ENCODE measurements at regions not wholly inside any gene's neighbourhood (a gene's known extent, or its start where the extent isn't known, plus 50 kb on each side); places are given as distances from the start of the nearest gene placed in this dataset.
"Not testable (repeated sequence)": the region's sequence is repeated elsewhere in the genome, so short reads cannot be mapped to it uniquely, and the experiment has no call there.

- DNase-seq = not testable (repeated sequence)
These were observed 1226.8 kb upstream of the EPHA6 start for GRCh38 chr3:95587641-95588040.

GRCh38 chr3:95588473-95588872 is 1225.9 kb upstream of the EPHA6 start:
- no peak for DNase-seq

GRCh38 chr3:95595416-95596075 is 1218.8 kb upstream of the EPHA6 start:
- DNase-seq = no peak

GRCh38 chr3:95607926-95608325 is 1206.5 kb upstream of the EPHA6 start:
- DNase-seq = no peak

GRCh38 chr3:95609411-95609810 is 1205.0 kb upstream of the EPHA6 start:
- DNase-seq = no peak

GRCh38 chr3:95612611-95613010 is 1201.8 kb upstream of the EPHA6 start:
- no peak for DNase-seq

GRCh38 chr3:95613993-95614392 is 1200.4 kb upstream of the EPHA6 start:
- no peak for DNase-seq

- DNase-seq = no peak
These were observed 1198.6 kb upstream of the EPHA6 start for GRCh38 chr3:95615592-95616310.

- no peak for DNase-seq
These were observed 1188.3 kb upstream of the EPHA6 start for GRCh38 chr3:95626107-95626506.

- DNase-seq = no peak
These were observed 1187.1 kb upstream of the EPHA6 start for GRCh38 chr3:95627293-95627692.

GRCh38 chr3:95627697-95628096 is 1186.7 kb upstream of the EPHA6 start:
- no peak for DNase-seq

GRCh38 chr3:95629802-95630201 is 1184.6 kb upstream of the EPHA6 start:
- DNase-seq = no peak

- no peak for DNase-seq
These were observed 1169.1 kb upstream of the EPHA6 start for GRCh38 chr3:95645291-95645690.

GRCh38 chr3:95654570-95655362 is 1159.6 kb upstream of the EPHA6 start:
- DNase-seq = no peak

- DNase-seq = no peak
These were observed 1158.9 kb upstream of the EPHA6 start for GRCh38 chr3:95655363-95655986.

GRCh38 chr3:95670765-95671164 is 1143.6 kb upstream of the EPHA6 start:
- DNase-seq = no peak

GRCh38 chr3:95673215-95673614 is 1141.2 kb upstream of the EPHA6 start:
- DNase-seq = no peak

GRCh38 chr3:95705786-95706418 is 1108.5 kb upstream of the EPHA6 start:
- no peak for DNase-seq

- no peak for DNase-seq
These were observed 1107.1 kb upstream of the EPHA6 start for GRCh38 chr3:95707268-95707667.

- no peak for DNase-seq
These were observed 1103.7 kb upstream of the EPHA6 start for GRCh38 chr3:95710684-95711083.

GRCh38 chr3:95711789-95712188 is 1102.6 kb upstream of the EPHA6 start:
- no peak for DNase-seq

- no peak for DNase-seq
These were observed 1099.3 kb upstream of the EPHA6 start for GRCh38 chr3:95715128-95715527.

- no peak for DNase-seq
These were observed 1097.3 kb upstream of the EPHA6 start for GRCh38 chr3:95717048-95717447.

All from SIG-M5 (cell line).